ENCODE measurements at regions not wholly inside any gene's neighbourhood (a gene's known extent, or its start where the extent isn't known, plus 50 kb on each side); places are given as distances from the start of the nearest gene placed in this dataset.

GRCh38 chr11:129324533-129325175, 51.0 kb upstream of the BARX2 start:
- no peak for DNase-seq

- DNase-seq: peak; percentile 36
These were observed 51.6 kb upstream of the BARX2 start for GRCh38 chr11:129323896-129324502.

- no peak for DNase-seq
These were observed 52.7 kb upstream of the BARX2 start for GRCh38 chr11:129322941-129323340.

- DNase-seq: no peak
These were observed 54.6 kb upstream of the BARX2 start for GRCh38 chr11:129321076-129321475.

GRCh38 chr11:129320494-129320893, 55.2 kb upstream of the BARX2 start:
- no peak for DNase-seq

- DNase-seq: no peak
These were observed 55.9 kb upstream of the BARX2 start for GRCh38 chr11:129319751-129320150.

GRCh38 chr11:129319201-129319600, 56.4 kb upstream of the BARX2 start:
- DNase-seq: no peak

- DNase-seq: no peak
These were observed 58.1 kb upstream of the BARX2 start for GRCh38 chr11:129317571-129317970.

GRCh38 chr11:129316781-129317180, 58.9 kb upstream of the BARX2 start:
- no peak for DNase-seq

- DNase-seq: peak; percentile 5
These were observed 59.7 kb upstream of the BARX2 start for GRCh38 chr11:129315781-129316579.

GRCh38 chr11:129314371-129314770, 61.3 kb upstream of the BARX2 start:
- no peak for DNase-seq

GRCh38 chr11:129313541-129314297, 61.9 kb upstream of the BARX2 start:
- DNase-seq: no peak

- DNase-seq: no peak
These were observed 62.7 kb upstream of the BARX2 start for GRCh38 chr11:129312730-129313503.

GRCh38 chr11:129308241-129308865, 67.3 kb upstream of the BARX2 start:
- no peak for DNase-seq

- DNase-seq: no peak
These were observed 68.5 kb upstream of the BARX2 start for GRCh38 chr11:129307162-129307561.

- DNase-seq: no peak
These were observed 73.1 kb upstream of the BARX2 start for GRCh38 chr11:129302386-129303101.

- DNase-seq: no peak
These were observed 75.5 kb upstream of the BARX2 start for GRCh38 chr11:129300099-129300498.

- no peak for DNase-seq
These were observed 76.7 kb upstream of the BARX2 start for GRCh38 chr11:129298988-129299387.

GRCh38 chr11:129295746-129296145, 79.9 kb upstream of the BARX2 start:
- DNase-seq: no peak

- DNase-seq: no peak
These were observed 82.9 kb upstream of the BARX2 start for GRCh38 chr11:129292771-129293170.

- DNase-seq: no peak
These were observed 83.6 kb upstream of the BARX2 start for GRCh38 chr11:129292092-129292491.
